ENCODE measurements at regions not wholly inside any gene's neighbourhood (a gene's known extent, or its start where the extent isn't known, plus 50 kb on each side); places are given as distances from the start of the nearest gene placed in this dataset.

DNA sequence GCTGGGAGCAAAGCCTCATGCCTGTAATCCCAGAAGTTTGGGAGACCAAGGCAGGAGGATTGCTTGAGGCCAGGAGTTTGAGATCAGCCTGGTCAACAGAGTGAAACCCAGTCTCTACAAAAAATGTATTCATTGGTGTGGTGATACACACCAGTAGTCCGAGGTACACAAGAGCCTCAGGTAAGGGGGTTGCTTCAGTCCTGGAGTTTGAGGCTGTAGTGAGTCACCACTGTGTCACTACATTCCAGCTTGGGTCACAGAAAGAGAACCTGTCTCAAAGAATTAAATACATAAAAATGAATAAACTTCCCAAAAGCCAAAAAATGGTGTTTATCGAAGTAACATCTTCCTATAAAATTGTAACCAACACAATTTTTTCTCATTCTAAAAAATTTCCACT lies 568.1 kb upstream of the LINC00305 start:
- TF ChIP-seq CTCF (IDR thresholded peaks at IDR 0.05) (no peak), ZFX (IDR thresholded peaks at IDR 0.05; ENCODE audit: borderline replicate concordance) (no peak)

Measured in 22Rv1 (cell line).